Omental fat pad (tissue), 3 donors: ENCODE measurements at regions not wholly inside any gene's neighbourhood (a gene's known extent, or its start where the extent isn't known, plus 50 kb on each side); places are given as distances from the start of the nearest gene placed in this dataset.
"Not testable (repeated sequence)": the region's sequence is repeated elsewhere in the genome, so short reads cannot be mapped to it uniquely, and the experiment has no call there.

Experiments used
- ATAC-seq: fragments of 150-250 bp; one replicate; pipeline ENCODE4 v1.9.1; 2016; ENCODE audit warnings: mild to moderate bottlenecking, moderate library complexity; ENCODE audit not compliant: low FRiP score
- DNase-seq: peaks from one replicate; pipeline ENCODE4 v3.0.0-alpha.2; 2019; ENCODE audit warnings: low spot score
- TF ChIP-seq, protein P1 (sequence below), 3 donors: fragments of 450-650 bp; IDR thresholded peaks; one replicate each; pipeline ENCODE4 v1.5.1; 2016 to 2017; ENCODE audit warnings: antibody characterized with exemption in 3 of 3, mild to moderate bottlenecking in 3 of 3, moderate library complexity in 2 of 3

DNA sequence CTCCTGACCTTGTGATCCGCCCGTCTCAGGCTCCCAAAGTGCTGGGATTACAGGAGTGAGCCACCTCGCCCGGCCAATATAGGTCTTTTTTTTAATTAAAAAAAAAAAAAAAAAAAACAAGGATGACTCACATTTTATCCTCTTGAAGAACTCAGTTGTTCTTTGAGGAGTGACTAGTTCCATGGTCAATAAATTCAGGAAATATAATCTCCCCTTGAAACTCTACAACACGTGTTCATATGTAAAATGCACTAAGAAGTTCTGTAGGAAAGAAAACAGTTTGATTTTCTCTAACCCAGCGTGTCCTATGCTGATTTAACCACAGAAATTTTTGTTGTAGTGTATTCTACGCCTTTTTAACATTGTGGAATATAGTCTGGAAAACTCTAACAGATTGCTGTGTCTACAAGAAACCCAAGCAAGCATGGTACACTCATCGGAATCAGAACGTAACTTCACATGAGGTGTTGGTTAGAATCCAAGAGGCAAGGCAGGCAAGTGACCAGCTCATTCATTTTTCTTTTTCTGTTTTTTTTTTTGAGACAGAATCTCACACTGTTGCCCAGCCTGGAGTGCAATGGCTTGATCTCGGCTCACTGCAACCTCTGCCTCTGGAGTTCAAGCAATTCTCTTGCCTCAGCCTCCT is 79.0 kb upstream of the ZNF217 start:
- DNase-seq (no peak), ATAC-seq (no peak)
- TF ChIP-seq, protein P1, sequence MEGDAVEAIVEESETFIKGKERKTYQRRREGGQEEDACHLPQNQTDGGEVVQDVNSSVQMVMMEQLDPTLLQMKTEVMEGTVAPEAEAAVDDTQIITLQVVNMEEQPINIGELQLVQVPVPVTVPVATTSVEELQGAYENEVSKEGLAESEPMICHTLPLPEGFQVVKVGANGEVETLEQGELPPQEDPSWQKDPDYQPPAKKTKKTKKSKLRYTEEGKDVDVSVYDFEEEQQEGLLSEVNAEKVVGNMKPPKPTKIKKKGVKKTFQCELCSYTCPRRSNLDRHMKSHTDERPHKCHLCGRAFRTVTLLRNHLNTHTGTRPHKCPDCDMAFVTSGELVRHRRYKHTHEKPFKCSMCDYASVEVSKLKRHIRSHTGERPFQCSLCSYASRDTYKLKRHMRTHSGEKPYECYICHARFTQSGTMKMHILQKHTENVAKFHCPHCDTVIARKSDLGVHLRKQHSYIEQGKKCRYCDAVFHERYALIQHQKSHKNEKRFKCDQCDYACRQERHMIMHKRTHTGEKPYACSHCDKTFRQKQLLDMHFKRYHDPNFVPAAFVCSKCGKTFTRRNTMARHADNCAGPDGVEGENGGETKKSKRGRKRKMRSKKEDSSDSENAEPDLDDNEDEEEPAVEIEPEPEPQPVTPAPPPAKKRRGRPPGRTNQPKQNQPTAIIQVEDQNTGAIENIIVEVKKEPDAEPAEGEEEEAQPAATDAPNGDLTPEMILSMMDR (IDR thresholded peaks at IDR 0.05) = no peak

DNA sequence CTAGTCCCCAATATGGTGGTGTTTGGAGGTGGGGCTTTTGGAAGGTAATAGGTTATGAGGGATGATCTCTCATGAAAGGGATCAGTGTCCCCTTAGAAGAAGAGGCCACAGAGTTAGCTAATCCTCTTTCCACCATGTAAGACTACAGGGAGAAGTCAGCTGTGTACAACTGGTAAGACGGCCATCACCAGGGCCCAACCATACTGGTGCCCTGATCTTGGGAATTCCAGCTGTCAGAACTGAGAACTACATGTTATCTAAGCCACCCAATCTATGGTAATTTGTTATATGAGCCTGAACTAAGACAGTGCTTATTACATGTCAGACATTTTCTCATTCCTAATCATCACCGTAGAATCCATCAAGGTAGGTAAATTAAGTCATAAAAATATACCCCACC is 77.7 kb upstream of the ZNF217 start:
- no peak for ATAC-seq

DNA sequence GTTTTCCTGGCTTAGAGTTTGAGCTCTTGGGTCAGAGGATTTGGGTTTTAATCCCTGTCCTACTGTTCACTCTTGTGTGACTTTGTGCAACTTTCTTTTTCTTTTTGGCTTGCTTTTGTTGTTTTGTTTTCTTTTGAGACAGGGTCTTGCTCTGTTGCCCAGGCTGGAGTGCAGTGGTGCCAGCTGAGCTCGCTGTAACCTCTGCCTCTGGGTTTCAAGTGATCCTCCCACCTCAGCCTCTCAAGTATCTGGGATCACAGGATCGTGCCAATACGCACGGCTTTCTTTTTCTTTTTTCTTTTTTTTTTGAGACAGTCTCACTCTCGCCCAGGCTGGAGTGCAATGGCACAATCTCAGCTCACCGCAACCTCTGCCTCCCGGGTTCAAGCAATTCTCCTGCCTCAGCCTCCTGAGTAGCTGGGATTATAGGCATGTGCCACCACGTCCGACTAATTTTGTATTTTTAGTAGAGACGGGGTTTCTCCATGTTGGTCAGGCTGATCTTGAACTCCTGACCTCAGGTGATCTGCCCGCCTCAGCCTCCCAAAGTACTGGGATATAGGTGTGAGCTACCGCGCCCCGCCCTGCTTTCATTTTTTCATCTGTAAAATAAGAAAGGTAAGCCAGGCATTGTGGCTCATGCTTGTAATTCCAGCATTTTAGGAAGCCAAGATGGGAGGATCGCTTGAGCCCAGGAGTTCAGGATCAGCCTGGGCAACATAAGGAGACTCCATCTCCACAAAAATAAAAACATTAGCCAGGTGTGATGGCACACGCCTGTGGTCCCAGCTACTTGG is 76.1 kb upstream of the ZNF217 start:
- not testable (repeated sequence) for DNase-seq, ATAC-seq

More for the DNA sequence above, 77.7 kb upstream of the ZNF217 start:
- TF ChIP-seq, protein P1 (IDR thresholded peaks at IDR 0.05) = no peak
- DNase-seq = no peak

- TF ChIP-seq, protein P1 (IDR thresholded peaks at IDR 0.05) = no peak
- ATAC-seq (no peak), DNase-seq (no peak)
These were observed 75.4 kb upstream of the ZNF217 start for GRCh38 chr20:53668992-53669391.

DNA sequence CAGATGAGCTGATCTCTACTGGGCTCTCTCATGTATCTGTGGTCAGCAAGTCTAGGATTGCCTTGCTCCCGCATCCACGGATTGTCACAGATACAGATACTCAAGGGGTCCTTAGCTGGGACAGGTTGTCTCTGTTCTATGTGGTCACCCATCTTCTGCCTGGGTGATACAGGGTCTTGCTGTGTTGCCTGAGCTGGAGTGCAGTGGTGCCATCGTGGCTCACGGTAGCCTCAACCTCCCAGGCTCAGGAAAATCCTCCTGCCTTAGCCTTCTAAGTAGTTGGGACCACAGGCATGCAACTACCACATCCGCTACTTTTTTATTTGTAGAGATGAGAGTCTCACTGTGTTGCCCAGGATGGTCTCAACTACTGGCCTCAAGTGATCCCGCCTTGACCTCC is 72.5 kb upstream of the ZNF217 start:
- DNase-seq (no peak), ATAC-seq (no peak)
- TF ChIP-seq, protein P1 (IDR thresholded peaks at IDR 0.05) = no peak

DNA sequence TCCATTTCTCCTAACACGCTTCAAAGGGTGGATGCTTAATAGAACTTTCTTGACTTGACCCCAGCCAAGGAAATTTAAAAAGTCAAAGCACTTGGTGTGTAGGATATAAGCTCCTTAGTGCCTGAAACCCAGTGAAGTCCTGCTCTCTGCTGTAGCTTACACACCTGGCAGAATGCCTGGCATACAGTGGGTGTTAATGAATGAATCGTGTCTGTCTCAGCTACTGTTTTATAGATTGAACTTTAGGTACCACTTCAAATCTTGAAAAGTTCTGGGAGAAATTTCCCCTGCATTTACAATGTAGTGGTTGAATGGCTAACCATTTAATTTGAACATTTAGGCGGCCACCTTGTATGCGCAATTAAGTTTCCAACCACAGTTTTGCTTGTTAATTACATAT is 70.5 kb upstream of the ZNF217 start:
- TF ChIP-seq, protein P1 (IDR thresholded peaks at IDR 0.05) = no peak
- ATAC-seq (no peak), DNase-seq (no peak)

- DNase-seq, ATAC-seq: not testable (repeated sequence)
These were observed 69.9 kb upstream of the ZNF217 start for GRCh38 chr20:53663521-53663920.

DNA sequence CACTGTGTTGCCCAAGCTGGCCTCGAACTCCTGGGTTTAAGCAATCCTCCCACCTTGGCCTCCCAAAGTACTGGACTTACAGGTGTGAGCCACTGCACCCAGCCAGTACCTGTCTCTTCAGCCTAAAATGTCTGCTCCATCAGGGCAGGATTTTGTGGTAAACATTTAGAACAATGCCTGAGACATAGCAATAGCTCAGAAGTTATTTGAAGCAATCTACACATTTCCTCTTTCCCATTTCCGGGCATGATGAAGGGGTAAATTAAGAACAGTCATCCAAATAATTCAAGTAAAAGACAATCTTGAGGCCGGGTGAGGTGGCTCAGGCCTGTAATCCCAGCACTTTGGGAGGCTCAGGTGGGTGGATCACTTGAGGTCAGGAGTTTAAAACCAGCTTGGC is 69.0 kb upstream of the ZNF217 start:
- TF ChIP-seq, protein P1 (IDR thresholded peaks at IDR 0.05) = no peak
- no peak for ATAC-seq

More for the DNA sequence above, 69.0 kb upstream of the ZNF217 start:
- no peak for DNase-seq
